HG03521 (cell line): ENCODE measurements at regions not wholly inside any gene's neighbourhood (a gene's known extent, or its start where the extent isn't known, plus 50 kb on each side); places are given as distances from the start of the nearest gene placed in this dataset.
"Not testable (repeated sequence)": the region's sequence is repeated elsewhere in the genome, so short reads cannot be mapped to it uniquely, and the experiment has no call there.

Experiments used
- ATAC-seq: cut with Tn5 transposase; IDR thresholded peaks from one replicate; pipeline ENCODE4 v1.9.1; 2021; ENCODE audit warnings: mild to moderate bottlenecking, moderate library complexity; ENCODE audit not compliant: unreplicated experiment

GRCh38 chr10:33913194-33913593, 578.7 kb upstream of the NRP1 start:
- ATAC-seq = no peak

- not testable (repeated sequence) for ATAC-seq
Observed at GRCh38 chr10:33909476-33909875, 575.0 kb upstream of the NRP1 start.

DNA sequence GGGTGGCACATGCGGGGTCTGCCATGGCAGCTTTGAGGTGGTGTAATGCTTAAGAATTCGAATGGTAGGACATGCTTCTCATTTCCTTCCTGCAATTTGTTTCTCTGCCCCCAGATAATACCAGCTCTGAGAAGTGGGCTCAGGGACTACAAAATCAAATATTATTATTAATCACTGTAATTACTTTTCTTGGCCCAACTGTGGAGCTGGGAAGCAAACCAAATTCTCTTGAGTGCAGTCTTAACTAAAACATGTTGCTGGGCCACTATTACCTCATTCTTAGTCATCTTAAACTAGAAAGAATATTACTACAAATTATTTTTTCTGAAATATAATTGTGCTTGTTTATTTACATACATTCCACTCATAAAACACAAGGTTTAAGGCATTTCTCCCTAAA, 566.7 kb upstream of the NRP1 start:
- ATAC-seq = no peak

DNA sequence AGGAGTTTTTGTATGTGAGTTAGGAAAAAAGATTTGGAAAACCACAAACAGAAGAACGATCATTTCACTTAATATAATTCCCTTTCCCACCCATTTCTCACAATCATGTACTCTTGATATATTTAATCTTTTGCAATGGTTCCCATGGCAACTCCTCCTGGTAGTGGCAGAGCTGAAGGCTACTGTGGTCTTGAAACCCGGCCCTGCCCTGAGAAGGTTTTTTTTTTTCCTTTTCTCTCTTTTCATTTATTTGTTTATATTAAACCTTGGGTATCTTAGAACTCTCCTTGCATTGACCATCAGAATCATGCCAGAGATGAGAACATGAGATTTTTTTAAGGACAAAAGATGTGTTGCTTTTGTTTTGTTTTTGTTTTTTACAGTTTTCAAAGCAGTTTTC, 566.1 kb upstream of the NRP1 start:
- ATAC-seq = no peak

- ATAC-seq = no peak
Observed at GRCh38 chr10:33899578-33900531, 565.4 kb upstream of the NRP1 start.

DNA sequence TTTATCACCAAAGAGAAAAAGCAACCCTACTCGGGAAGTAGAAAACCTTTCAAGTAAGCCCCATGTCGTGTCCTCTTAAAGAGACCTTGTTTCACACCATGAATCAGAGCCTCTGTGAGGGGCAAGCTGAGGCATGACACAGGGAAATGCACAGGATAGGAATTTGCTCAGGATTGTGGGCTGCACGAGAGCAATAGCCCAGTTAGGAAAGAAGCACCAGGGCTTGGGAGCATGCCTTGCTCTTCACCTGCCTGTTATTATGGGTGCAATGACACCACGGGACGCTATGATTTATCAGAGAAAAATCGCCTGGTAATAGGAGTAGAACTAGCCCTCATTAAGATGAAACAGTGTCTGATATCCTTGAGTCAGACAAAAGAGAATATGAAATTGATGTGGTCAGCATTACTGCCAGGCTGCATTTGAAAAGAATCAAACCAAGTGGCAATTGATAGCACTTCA, 562.9 kb upstream of the NRP1 start:
- ATAC-seq = no peak

DNA sequence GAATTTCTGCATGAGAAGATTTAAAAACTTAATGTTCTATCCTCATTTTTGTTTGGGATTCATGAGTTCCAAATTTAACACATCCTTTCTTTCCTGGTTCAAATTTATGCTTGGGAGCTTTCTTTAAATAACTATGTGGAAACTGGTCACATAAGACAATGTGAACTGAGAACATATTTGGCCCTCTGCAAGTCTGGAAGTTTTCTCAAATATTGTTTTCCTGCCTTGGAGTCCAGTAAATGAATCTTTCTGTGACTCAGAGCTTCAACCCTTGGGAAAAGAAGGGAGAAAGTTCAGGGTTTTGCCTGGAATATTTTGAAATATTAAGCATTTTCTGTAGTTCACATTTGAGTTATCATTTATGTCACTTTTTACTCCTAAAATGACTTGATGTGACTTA, 559.0 kb upstream of the NRP1 start:
- no peak for ATAC-seq

DNA sequence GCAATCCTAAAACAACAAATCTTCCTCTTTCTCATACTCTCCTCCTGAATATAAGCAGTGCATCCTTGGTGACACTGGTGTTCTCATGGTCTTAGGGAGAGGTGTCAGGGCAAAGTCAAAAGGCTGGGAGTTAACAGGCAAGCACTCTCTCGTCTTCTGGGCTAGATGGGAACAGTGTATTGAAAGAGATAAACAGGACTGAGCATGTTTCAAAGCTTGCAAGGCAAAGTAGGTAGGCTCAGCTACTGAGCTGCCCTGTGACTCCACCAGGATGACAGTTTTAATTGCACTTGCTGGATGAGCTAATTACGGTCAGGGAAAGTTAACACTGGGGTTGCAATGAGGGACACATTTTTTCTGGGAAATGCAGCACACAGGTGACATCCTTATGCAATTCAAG, 554.9 kb upstream of the NRP1 start:
- ATAC-seq = no peak

GRCh38 chr10:33887188-33887587, 552.7 kb upstream of the NRP1 start:
- ATAC-seq = no peak

DNA sequence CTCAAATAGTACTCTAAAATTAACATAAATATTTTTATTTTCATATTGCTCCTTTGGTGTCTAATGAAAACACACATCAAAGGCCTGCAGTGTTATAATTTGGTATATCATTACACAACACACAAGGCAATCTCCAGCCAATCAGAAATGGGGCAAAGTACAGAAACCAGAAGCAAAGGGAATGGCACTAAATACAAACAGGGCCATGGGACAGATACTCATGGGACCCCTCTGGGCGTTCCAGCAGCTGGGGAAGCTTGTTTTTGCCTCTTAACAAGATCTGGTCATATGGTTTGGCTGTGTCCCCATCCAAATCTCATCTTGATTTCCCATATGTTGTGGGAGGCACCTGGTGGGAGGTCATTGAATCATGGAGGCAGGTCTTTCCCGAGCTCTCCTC, 551.8 kb upstream of the NRP1 start:
- ATAC-seq = no peak

- no peak for ATAC-seq
Observed at GRCh38 chr10:33884604-33885003, 550.1 kb upstream of the NRP1 start.

GRCh38 chr10:33883881-33884280, 549.4 kb upstream of the NRP1 start:
- no peak for ATAC-seq

- ATAC-seq = no peak
Observed at GRCh38 chr10:33882996-33883395, 548.5 kb upstream of the NRP1 start.

DNA sequence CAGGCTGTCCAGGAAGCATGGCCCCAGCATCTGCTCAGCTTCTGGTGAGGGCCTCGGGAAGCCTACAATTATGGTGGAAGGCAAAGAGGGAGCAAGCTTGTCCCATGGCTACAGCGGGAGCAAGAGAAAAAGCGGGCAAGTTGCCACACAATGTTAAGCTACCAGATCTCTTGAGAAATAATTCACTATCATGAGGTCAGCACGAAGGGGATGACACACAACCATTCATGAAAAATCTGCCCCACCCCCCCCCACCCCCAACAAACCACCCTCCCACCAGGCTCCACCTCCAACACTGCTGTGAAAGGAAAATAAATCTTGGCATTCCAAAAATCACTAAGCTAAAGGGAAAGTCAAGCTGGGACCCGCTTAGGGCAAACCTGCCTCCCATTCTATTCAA, 545.8 kb upstream of the NRP1 start:
- no peak for ATAC-seq

- no peak for ATAC-seq
Observed at GRCh38 chr10:33878238-33878786, 543.8 kb upstream of the NRP1 start.

DNA sequence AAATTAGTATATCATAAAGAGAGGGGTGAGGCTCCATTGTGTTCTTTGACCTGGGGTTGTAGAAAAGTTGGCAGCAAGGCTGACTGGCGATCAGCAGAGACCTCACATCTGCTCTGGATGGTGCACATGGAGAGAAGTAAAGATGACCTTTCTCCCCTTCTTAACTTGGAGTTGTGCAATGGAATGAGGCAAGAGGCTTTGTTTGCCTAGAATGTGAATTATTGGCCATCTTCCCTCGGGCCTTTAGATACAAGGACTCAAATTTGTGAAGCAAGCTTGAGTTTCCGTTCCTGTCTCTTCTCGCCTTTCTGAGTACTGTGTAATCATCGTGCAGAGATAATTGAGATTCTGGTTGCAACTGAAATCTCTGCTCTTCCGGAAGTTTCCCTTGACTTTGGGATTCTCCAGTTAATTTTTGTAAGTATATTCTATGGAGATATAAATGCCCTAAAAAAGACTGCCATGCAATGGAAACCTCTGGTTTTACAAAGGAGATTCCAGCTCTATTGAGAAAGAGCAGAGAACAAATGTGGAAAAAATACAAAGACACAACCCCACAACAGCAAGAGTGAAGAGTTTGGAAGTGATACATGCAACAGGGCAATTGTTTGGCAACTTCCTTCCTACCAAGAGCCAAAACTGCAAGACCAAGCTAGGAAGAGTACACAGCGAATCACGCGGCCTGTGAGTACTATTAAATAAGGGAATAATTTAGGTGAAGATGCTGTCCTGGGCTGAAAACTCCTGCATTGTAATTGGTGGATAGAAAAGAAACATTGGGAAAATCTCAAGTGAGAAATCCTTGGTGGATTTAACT, 542.3 kb upstream of the NRP1 start:
- no peak for ATAC-seq

DNA sequence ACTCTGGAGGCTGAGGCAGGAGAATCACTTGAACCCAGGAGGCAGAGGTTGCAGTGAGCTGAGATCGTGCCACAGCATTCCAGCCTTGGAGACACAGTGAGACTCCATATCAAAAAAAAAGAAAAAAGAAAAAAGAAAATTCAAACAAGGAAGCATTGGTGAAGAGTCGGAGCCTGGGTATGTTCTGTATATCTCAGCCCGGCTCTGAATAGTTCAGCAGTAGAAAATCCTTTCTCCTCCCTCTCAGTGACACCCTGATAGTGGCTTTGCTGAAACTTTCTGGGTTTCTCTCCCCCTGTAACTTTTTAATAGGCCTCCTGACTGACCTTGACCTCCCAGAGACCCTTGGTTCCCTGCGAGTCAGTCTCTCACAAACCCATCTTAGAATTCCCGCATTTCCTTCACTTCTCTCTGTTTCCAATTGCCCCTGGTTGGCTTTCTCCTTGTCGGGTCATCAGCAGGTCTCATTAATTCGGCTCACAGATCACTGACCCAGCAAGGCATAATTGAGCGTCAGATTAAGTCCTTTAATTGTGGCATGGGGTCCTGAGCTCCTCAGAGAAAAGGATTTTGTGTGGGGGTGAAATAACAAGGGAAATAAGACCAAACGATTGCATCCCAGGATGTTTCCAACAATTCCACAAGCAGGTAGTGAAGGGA, 541.6 kb upstream of the NRP1 start:
- no peak for ATAC-seq

DNA sequence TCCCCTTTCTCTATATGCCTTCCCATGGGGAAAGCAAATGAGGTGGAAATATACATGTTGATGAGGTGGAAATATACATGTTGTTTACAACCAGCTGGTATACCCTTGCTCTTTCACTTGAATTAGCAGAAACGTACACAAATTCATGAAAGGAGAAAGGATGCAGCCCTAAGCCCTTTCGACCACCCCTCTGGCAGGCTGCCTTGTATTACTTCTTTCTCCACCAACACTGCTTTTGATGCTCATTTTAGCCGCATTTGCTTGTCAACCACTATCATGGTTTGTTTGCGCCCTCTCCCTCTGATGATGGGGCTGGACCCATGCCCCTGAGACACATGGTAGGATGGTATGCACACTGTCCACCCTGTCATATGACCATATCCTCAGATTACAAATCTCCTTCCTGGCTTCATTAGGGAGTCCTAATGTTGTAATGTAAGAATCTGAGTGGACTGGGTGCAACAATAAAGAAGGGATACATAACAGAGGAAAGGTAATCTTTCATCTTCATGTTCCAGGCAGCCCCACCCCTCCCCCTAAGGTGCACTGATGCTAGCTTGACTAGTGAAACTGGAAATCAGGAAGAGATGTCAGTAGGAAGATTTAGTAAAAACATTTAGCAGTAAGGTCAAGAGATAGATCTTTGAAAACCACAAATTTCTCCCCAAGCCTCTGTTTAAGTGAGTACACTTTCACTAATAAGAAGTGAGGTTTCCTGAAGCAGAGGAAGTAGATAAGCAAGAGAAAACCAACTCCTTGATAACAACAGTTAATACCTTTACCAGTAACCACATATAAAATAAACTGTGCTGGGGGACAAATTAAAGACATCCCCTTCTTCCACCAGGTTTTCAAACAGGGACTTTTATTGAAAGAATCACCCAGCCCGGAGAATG, 536.8 kb upstream of the NRP1 start:
- ATAC-seq = no peak

DNA sequence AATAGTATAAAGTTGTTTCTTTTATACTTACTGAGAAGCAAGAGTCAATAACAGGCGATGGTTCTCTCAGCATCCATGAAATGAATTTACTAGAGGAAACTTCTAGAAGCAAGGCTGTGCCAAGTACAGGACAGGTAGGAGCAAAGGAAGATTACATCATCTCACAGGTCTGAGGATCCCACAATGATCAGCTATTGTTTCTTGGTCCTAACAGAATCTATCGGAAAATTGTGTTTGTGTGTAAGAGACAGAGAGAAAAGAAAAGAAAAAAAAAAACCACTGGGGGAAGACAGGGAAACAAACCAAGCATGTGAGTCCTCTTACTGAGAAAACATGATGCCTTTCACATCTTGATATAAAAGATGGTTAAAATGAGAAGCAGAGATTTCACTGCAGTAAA, 535.0 kb upstream of the NRP1 start:
- ATAC-seq = no peak

DNA sequence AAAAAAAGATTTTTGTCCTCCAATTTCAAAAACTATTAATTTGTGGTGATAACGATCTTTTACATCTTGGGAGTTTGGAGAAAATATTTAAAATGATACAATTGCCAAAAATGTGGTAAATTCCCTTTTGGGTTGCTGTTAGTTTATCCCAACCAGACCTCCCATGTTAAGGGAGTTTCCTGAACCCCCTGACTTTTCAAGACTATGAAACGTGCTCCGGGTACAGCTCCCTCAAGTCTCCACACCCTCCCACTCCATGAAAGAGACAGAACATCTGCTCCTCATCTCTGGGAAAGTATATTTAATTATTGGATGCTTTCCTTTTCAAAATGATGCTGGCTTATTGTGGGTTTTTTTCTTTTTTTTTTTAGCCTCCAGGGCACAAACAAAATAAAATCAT, 534.6 kb upstream of the NRP1 start:
- no peak for ATAC-seq
